ENCODE measurements at regions not wholly inside any gene's neighbourhood (a gene's known extent, or its start where the extent isn't known, plus 50 kb on each side); places are given as distances from the start of the nearest gene placed in this dataset.

- peak; percentile 16; the same call in 1 of the 2 replicates for TF ChIP-seq CTCF (IDR thresholded peaks at IDR 0.05; ENCODE audit: low read length)
- TF ChIP-seq EZH2 (optimal IDR thresholded peaks at IDR 0.05; ENCODE audit: low read depth, low read length) = no peak
- TF ChIP-seq EZH2phosphoT487 (IDR thresholded peaks at IDR 0.05; ENCODE audit: low read length) = no peak
These were observed 107.8 kb downstream of the CRLF3 start for GRCh38 chr17:30716461-30717290.

Measured in MM.1S (cell line).